ENCODE measurements at regions not wholly inside any gene's neighbourhood (a gene's known extent, or its start where the extent isn't known, plus 50 kb on each side); places are given as distances from the start of the nearest gene placed in this dataset.

GRCh38 chr14:48584031-48584430 is 908.6 kb upstream of the MDGA2 start:
- TF ChIP-seq CTCF (IDR thresholded peaks at IDR 0.05) (no peak), POLR2A (IDR thresholded peaks at IDR 0.05) (no peak)

Data from adrenal gland (tissue), 5 donors.